ENCODE measurements at regions not wholly inside any gene's neighbourhood (a gene's known extent, or its start where the extent isn't known, plus 50 kb on each side); places are given as distances from the start of the nearest gene placed in this dataset.

DNA sequence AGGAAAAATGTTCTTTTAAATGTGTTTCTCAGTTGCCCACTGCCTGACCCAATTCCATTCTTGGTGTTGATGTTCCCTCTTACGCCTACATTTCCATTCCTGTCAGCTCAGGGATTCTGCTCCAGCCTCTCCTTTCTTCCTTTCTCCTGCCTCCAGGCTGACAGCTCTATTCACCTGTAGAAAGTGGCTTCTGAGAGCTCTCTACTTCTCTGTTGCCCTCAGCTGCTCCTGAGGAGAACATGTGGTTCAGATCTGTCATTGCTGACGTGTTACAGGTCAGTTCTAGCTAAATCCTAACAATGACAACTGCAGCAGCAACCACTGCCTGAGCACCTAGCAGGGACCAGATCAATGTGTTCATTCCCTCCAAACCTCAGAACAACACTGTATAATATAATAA is 144.9 kb upstream of the PLAAT1 start:
- no peak for TF ChIP-seq CTCF (conservative IDR thresholded peaks at IDR 0.05; ENCODE audit: low read depth)
- H3K27ac ChIP-seq = no peak overlapping the region

DNA sequence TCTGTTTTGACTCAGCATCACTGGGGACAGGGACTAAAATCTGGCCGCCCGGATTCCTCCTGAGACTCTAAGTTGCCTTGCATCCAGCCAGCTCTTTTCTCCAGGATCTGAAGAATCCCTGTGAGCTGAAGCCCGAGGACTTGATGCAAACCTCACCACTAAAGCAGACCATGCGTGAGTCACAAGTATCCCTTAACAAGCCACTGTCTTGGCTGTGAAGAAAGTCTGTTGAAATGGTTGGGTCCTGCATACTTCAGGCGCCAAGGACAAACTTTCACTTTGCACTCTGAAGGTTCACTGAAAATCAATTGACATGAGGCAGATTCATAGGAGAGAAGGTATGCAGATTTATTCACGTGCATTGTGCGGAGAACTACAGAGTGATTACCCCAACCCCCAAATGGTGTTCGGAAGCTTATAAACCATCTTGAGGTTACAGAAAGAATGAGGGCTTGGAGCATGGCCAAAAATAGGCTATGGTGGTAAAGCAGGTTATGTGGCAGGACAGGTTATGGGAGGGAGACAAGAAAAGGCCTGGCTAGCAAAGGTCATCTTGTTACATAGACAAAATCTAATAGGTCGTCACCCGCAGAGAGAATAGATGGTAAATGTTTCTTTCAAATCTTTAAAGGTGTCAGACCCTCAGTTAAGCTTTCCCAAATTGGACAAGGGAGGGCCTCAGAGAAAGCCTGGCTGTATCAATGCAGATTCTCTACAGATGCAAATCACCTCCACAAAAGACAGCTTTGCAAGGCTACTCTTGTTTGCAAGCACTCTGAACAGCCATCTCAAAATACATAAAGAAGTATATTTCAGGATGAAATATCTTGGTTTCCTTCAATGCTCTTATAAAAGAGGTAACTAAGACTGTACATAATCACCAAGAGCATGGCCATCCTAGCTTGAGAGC is 126.3 kb upstream of the PLAAT1 start:
- ChIA-PET CTCF (no interaction called here), POLR2A (ENCODE audit: low non-redundant PET) (no interaction called here)
- no peak for TF ChIP-seq CTCF (conservative IDR thresholded peaks at IDR 0.05; ENCODE audit: low read depth)
- no peak overlapping the region for H3K27ac ChIP-seq
- no peak for DNase-seq (ENCODE audit: low spot score)

More for the DNA sequence above, 144.9 kb upstream of the PLAAT1 start:
- no peak for DNase-seq (ENCODE audit: low spot score)
- CTCF ChIA-PET = no interaction called here
- POLR2A ChIA-PET (ENCODE audit: low non-redundant PET) = no interaction called here

- DNase-seq (ENCODE audit: low spot score) = no peak
- ChIA-PET POLR2A (ENCODE audit: low non-redundant PET) (no interaction called here), CTCF (interaction anchor here (0.8 kb wide), 1 partner anchor 10 kb away, joined by 3 read pairs; no protein-coding TSS in a partner anchor)
- H3K27ac ChIP-seq = no peak overlapping the region
- TF ChIP-seq CTCF (conservative IDR thresholded peaks at IDR 0.05; ENCODE audit: low read depth) = no peak
Observed at GRCh38 chr3:193116871-193117270, 124.2 kb upstream of the PLAAT1 start.

DNA sequence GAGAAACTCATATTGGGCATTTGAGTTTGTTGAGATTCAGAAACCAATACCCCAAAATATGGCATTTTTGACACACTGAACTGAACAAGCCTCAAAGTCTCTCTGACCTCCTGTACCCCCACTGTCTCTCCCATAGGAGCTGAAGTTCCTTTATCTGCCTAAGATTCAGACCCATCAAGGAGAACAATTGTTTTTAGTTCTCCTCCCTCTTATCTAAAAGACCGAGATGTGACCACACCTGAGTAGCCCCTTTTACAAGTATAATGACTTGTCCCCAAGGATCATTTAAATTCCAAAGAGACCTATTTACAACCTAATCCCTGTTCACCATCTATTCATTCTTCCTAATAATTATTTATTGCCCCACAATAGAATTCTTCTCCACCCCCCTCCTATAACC is 122.1 kb upstream of the PLAAT1 start:
- no peak for DNase-seq (ENCODE audit: low spot score)
- TF ChIP-seq CTCF (conservative IDR thresholded peaks at IDR 0.05; ENCODE audit: low read depth) = no peak
- no peak overlapping the region for H3K27ac ChIP-seq
- ChIA-PET POLR2A (ENCODE audit: low non-redundant PET) (no interaction called here), CTCF (no interaction called here)

DNA sequence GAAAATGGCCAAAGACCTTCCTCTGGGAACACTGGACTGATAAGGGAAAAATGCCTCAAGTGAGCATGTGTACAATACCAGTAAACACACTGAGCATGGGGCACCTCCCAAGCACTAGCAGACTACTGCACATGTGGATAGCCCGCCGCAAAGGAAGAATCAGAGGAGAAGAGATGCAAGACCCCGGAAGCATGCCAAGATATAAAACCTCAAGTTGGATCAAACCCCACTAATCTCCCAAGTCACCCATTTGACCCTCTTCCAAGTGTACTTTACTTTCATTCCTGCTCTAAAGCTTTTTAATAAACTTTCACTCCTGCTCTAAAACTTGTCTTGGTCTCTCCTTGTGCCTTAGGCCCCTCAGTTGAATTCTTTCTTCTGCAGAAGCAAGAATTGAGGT is 121.1 kb upstream of the PLAAT1 start:
- TF ChIP-seq CTCF (conservative IDR thresholded peaks at IDR 0.05; ENCODE audit: low read depth) = no peak
- ChIA-PET POLR2A (ENCODE audit: low non-redundant PET) (no interaction called here), CTCF (interaction anchor here (0.6 kb wide), 1 partner anchor 9 kb away, joined by 3 read pairs; no protein-coding TSS in a partner anchor)
- DNase-seq (ENCODE audit: low spot score) = no peak
- no peak overlapping the region for H3K27ac ChIP-seq

DNA sequence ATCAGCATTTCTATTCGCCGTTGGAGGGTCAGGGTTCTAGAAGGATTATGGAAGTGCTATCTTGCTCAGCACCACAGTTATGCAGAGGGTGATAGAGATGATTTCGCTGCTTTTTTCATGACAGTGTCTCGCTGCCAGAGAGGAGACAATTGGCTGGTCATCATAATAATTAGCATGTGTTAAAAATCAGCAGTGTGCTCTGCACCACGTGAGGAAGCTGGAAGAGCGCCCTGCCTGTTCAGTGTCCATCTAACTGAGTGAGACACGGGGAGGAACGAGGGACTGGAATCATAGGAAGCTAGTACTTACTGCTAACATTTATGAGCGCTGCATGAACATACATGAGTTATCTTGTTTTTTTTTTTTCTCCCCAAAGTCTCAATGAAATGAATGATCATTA is 116.2 kb upstream of the PLAAT1 start:
- DNase-seq (ENCODE audit: low spot score) = no peak
- POLR2A ChIA-PET (ENCODE audit: low non-redundant PET) = no interaction called here
- no peak overlapping the region for H3K27ac ChIP-seq
- CTCF ChIA-PET = no interaction called here
- TF ChIP-seq CTCF (conservative IDR thresholded peaks at IDR 0.05; ENCODE audit: low read depth) = no peak

Measured in RWPE1 (cell line).